ENCODE measurements at regions not wholly inside any gene's neighbourhood (a gene's known extent, or its start where the extent isn't known, plus 50 kb on each side); places are given as distances from the start of the nearest gene placed in this dataset.

GRCh38 chr20:40930561-40930960, 98.1 kb upstream of the TOP1 start:
- Histone ChIP-seq H3K4me3 (ENCODE audit: low read depth, low read length) (no peak overlapping the region), H3K9ac (ENCODE audit: low read depth, low read length) (no peak overlapping the region), H3K27me3 (ENCODE audit: control insufficient read depth, insufficient read depth, low read length) (no peaks in the 10 kb centered on the region), H3K9me3 (ENCODE audit: control insufficient read depth, insufficient read depth, low read length) (no peaks in the 10 kb centered on the region), H3K36me3 (ENCODE audit: control insufficient read depth, insufficient read depth, low read length) (no peaks in the 10 kb centered on the region), H3K4me1 (ENCODE audit: control insufficient read depth, insufficient read depth, low read length) (no peaks in the 10 kb centered on the region)

- Histone ChIP-seq H3K27me3 (ENCODE audit: control insufficient read depth, insufficient read depth, low read length) (no peaks in the 10 kb centered on the region), H3K9ac (ENCODE audit: low read depth, low read length) (no peak overlapping the region), H3K9me3 (ENCODE audit: control insufficient read depth, insufficient read depth, low read length) (no peaks in the 10 kb centered on the region), H3K4me3 (ENCODE audit: low read depth, low read length) (no peak overlapping the region), H3K4me1 (ENCODE audit: control insufficient read depth, insufficient read depth, low read length) (no peaks in the 10 kb centered on the region), H3K36me3 (ENCODE audit: control insufficient read depth, insufficient read depth, low read length) (no peaks in the 10 kb centered on the region)
These were observed 97.1 kb upstream of the TOP1 start for GRCh38 chr20:40931410-40932044.

GRCh38 chr20:40932436-40932835, 96.2 kb upstream of the TOP1 start:
- no peaks in the 10 kb centered on the region for H3K27me3 ChIP-seq (ENCODE audit: control insufficient read depth, insufficient read depth, low read length)
- no peaks in the 10 kb centered on the region for H3K36me3 ChIP-seq (ENCODE audit: control insufficient read depth, insufficient read depth, low read length)
- H3K4me3 ChIP-seq (ENCODE audit: low read depth, low read length): no peak overlapping the region
- no peak overlapping the region for H3K9ac ChIP-seq (ENCODE audit: low read depth, low read length)
- H3K4me1 ChIP-seq (ENCODE audit: control insufficient read depth, insufficient read depth, low read length): no peaks in the 10 kb centered on the region
- no peaks in the 10 kb centered on the region for H3K9me3 ChIP-seq (ENCODE audit: control insufficient read depth, insufficient read depth, low read length)

- Histone ChIP-seq H3K4me1 (ENCODE audit: control insufficient read depth, insufficient read depth, low read length) (no peaks in the 10 kb centered on the region), H3K9me3 (ENCODE audit: control insufficient read depth, insufficient read depth, low read length) (no peaks in the 10 kb centered on the region), H3K36me3 (ENCODE audit: control insufficient read depth, insufficient read depth, low read length) (no peaks in the 10 kb centered on the region), H3K9ac (ENCODE audit: low read depth, low read length) (no peak overlapping the region), H3K27me3 (ENCODE audit: control insufficient read depth, insufficient read depth, low read length) (no peaks in the 10 kb centered on the region), H3K4me3 (ENCODE audit: low read depth, low read length) (no peak overlapping the region)
These were observed 94.9 kb upstream of the TOP1 start for GRCh38 chr20:40933758-40934157.

GRCh38 chr20:40938020-40938419, 90.6 kb upstream of the TOP1 start:
- Histone ChIP-seq H3K27me3 (ENCODE audit: control insufficient read depth, insufficient read depth, low read length) (no peaks in the 10 kb centered on the region), H3K9me3 (ENCODE audit: control insufficient read depth, insufficient read depth, low read length) (no peaks in the 10 kb centered on the region), H3K36me3 (ENCODE audit: control insufficient read depth, insufficient read depth, low read length) (no peaks in the 10 kb centered on the region), H3K4me3 (ENCODE audit: low read depth, low read length) (no peak overlapping the region), H3K9ac (ENCODE audit: low read depth, low read length) (no peak overlapping the region), H3K4me1 (ENCODE audit: control insufficient read depth, insufficient read depth, low read length) (no peaks in the 10 kb centered on the region)

- Histone ChIP-seq H3K36me3 (ENCODE audit: control insufficient read depth, insufficient read depth, low read length) (no peaks in the 10 kb centered on the region), H3K27me3 (ENCODE audit: control insufficient read depth, insufficient read depth, low read length) (no peaks in the 10 kb centered on the region), H3K9ac (ENCODE audit: low read depth, low read length) (no peak overlapping the region), H3K4me3 (ENCODE audit: low read depth, low read length) (no peak overlapping the region), H3K4me1 (ENCODE audit: control insufficient read depth, insufficient read depth, low read length) (no peaks in the 10 kb centered on the region), H3K9me3 (ENCODE audit: control insufficient read depth, insufficient read depth, low read length) (no peaks in the 10 kb centered on the region)
These were observed 89.0 kb upstream of the TOP1 start for GRCh38 chr20:40939667-40940066.

GRCh38 chr20:40941133-40941610, 87.5 kb upstream of the TOP1 start:
- Histone ChIP-seq H3K36me3 (ENCODE audit: control insufficient read depth, insufficient read depth, low read length) (no peaks in the 10 kb centered on the region), H3K4me1 (ENCODE audit: control insufficient read depth, insufficient read depth, low read length) (peaks cover 4% of the 10 kb centered on the region), H3K9ac (ENCODE audit: low read depth, low read length) (no peak overlapping the region), H3K4me3 (ENCODE audit: low read depth, low read length) (no peak overlapping the region), H3K9me3 (ENCODE audit: control insufficient read depth, insufficient read depth, low read length) (no peaks in the 10 kb centered on the region), H3K27me3 (ENCODE audit: control insufficient read depth, insufficient read depth, low read length) (no peaks in the 10 kb centered on the region)

- Histone ChIP-seq H3K9ac (ENCODE audit: low read depth, low read length) (no peak overlapping the region), H3K4me1 (ENCODE audit: control insufficient read depth, insufficient read depth, low read length) (peaks cover 4% of the 10 kb centered on the region), H3K4me3 (ENCODE audit: low read depth, low read length) (no peak overlapping the region)
These were observed 86.6 kb upstream of the TOP1 start for GRCh38 chr20:40942006-40942405.

GRCh38 chr20:40942775-40943174, 85.8 kb upstream of the TOP1 start:
- H3K36me3 ChIP-seq (ENCODE audit: control insufficient read depth, insufficient read depth, low read length): no peaks in the 10 kb centered on the region
- no peak overlapping the region for H3K9ac ChIP-seq (ENCODE audit: low read depth, low read length)
- H3K9me3 ChIP-seq (ENCODE audit: control insufficient read depth, insufficient read depth, low read length): no peaks in the 10 kb centered on the region
- no peak overlapping the region for H3K4me3 ChIP-seq (ENCODE audit: low read depth, low read length)
- H3K27me3 ChIP-seq (ENCODE audit: control insufficient read depth, insufficient read depth, low read length): no peaks in the 10 kb centered on the region
- peaks cover 4% of the 10 kb centered on the region for H3K4me1 ChIP-seq (ENCODE audit: control insufficient read depth, insufficient read depth, low read length)

More at GRCh38 chr20:40942006-40942405, 86.6 kb upstream of the TOP1 start:
- H3K9me3 ChIP-seq (ENCODE audit: control insufficient read depth, insufficient read depth, low read length): no peaks in the 10 kb centered on the region
- H3K27me3 ChIP-seq (ENCODE audit: control insufficient read depth, insufficient read depth, low read length): no peaks in the 10 kb centered on the region
- H3K36me3 ChIP-seq (ENCODE audit: control insufficient read depth, insufficient read depth, low read length): no peaks in the 10 kb centered on the region

- H3K36me3 ChIP-seq (ENCODE audit: control insufficient read depth, insufficient read depth, low read length): no peaks in the 10 kb centered on the region
- no peak overlapping the region for H3K4me3 ChIP-seq (ENCODE audit: low read depth, low read length)
- peaks cover 4% of the 10 kb centered on the region for H3K4me1 ChIP-seq (ENCODE audit: control insufficient read depth, insufficient read depth, low read length)
- H3K27me3 ChIP-seq (ENCODE audit: control insufficient read depth, insufficient read depth, low read length): no peaks in the 10 kb centered on the region
- no peak overlapping the region for H3K9ac ChIP-seq (ENCODE audit: low read depth, low read length)
- H3K9me3 ChIP-seq (ENCODE audit: control insufficient read depth, insufficient read depth, low read length): no peaks in the 10 kb centered on the region
These were observed 85.0 kb upstream of the TOP1 start for GRCh38 chr20:40943591-40943990.

GRCh38 chr20:40945189-40945588, 83.4 kb upstream of the TOP1 start:
- H3K4me3 ChIP-seq (ENCODE audit: low read depth, low read length): no peak overlapping the region
- no peak overlapping the region for H3K9ac ChIP-seq (ENCODE audit: low read depth, low read length)
- H3K4me1 ChIP-seq (ENCODE audit: control insufficient read depth, insufficient read depth, low read length): peaks cover 4% of the 10 kb centered on the region
- H3K9me3 ChIP-seq (ENCODE audit: control insufficient read depth, insufficient read depth, low read length): no peaks in the 10 kb centered on the region
- no peaks in the 10 kb centered on the region for H3K27me3 ChIP-seq (ENCODE audit: control insufficient read depth, insufficient read depth, low read length)
- H3K36me3 ChIP-seq (ENCODE audit: control insufficient read depth, insufficient read depth, low read length): no peaks in the 10 kb centered on the region

- Histone ChIP-seq H3K9ac (ENCODE audit: low read depth, low read length) (no peak overlapping the region), H3K36me3 (ENCODE audit: control insufficient read depth, insufficient read depth, low read length) (no peaks in the 10 kb centered on the region), H3K4me3 (ENCODE audit: low read depth, low read length) (no peak overlapping the region), H3K4me1 (ENCODE audit: control insufficient read depth, insufficient read depth, low read length) (peaks cover 4% of the 10 kb centered on the region), H3K27me3 (ENCODE audit: control insufficient read depth, insufficient read depth, low read length) (no peaks in the 10 kb centered on the region), H3K9me3 (ENCODE audit: control insufficient read depth, insufficient read depth, low read length) (no peaks in the 10 kb centered on the region)
These were observed 82.7 kb upstream of the TOP1 start for GRCh38 chr20:40945754-40946450.

All from iPS-15b (cell line).